Activated CD8-positive, alpha-beta memory T cell treated with anti-CD3 and anti-CD28 coated beads for 36 hours (primary cell): ENCODE measurements at regions not wholly inside any gene's neighbourhood (a gene's known extent, or its start where the extent isn't known, plus 50 kb on each side); places are given as distances from the start of the nearest gene placed in this dataset.

Experiments
- CTCF ChIA-PET: fragments of 350-600 bp; sonication (Branson Sonifier 250); formaldehyde crosslinking; loops from one replicate; lab custom pipeline; 2021; ENCODE audit warnings: antibody characterized with exemption; lab: Charles Lee
- POLR2A ChIA-PET: fragments of 350-600 bp; sonication (Branson Sonifier 250); formaldehyde crosslinking; loops from one replicate; lab custom pipeline; 2021; ENCODE audit warnings: antibody characterized with exemption; lab: Charles Lee

- CTCF ChIA-PET = interaction anchor here (1.0 kb wide), 1 partner anchor 18 kb away, joined by 3 read pairs; no protein-coding TSS in a partner anchor
Measured at GRCh38 chr7:67406976-67407375, 410.3 kb downstream of the TYW1 start.

GRCh38 chr7:67407392-67408071 lies 410.9 kb downstream of the TYW1 start:
- POLR2A ChIA-PET = no interaction called here
- CTCF ChIA-PET = interaction anchor here (1.0 kb wide), 1 partner anchor 17 kb away, joined by 3 read pairs; no protein-coding TSS in a partner anchor

More at GRCh38 chr7:67406976-67407375, 410.3 kb downstream of the TYW1 start:
- POLR2A ChIA-PET = no interaction called here

- POLR2A ChIA-PET = no interaction called here
Measured at GRCh38 chr7:67408109-67408508, 411.5 kb downstream of the TYW1 start.

GRCh38 chr7:67413670-67414069 lies 417.0 kb downstream of the TYW1 start:
- POLR2A ChIA-PET = no interaction called here
- CTCF ChIA-PET = no interaction called here

More at GRCh38 chr7:67408109-67408508, 411.5 kb downstream of the TYW1 start:
- CTCF ChIA-PET = no interaction called here

- ChIA-PET CTCF (no interaction called here), POLR2A (no interaction called here)
Measured at GRCh38 chr7:67414858-67415257, 418.2 kb downstream of the TYW1 start.

- ChIA-PET CTCF (no interaction called here), POLR2A (no interaction called here)
Measured at GRCh38 chr7:67422601-67423000, 426.0 kb downstream of the TYW1 start.

GRCh38 chr7:67423065-67423464 lies 426.4 kb downstream of the TYW1 start:
- POLR2A ChIA-PET = no interaction called here

GRCh38 chr7:67426654-67427053 lies 430.0 kb downstream of the TYW1 start:
- ChIA-PET CTCF (no interaction called here), POLR2A (no interaction called here)

More at GRCh38 chr7:67423065-67423464, 426.4 kb downstream of the TYW1 start:
- CTCF ChIA-PET = no interaction called here

GRCh38 chr7:67429735-67430134 lies 433.1 kb downstream of the TYW1 start:
- CTCF ChIA-PET = no interaction called here

GRCh38 chr7:67432536-67433234 lies 436.1 kb downstream of the TYW1 start:
- ChIA-PET POLR2A (no interaction called here), CTCF (no interaction called here)

More at GRCh38 chr7:67429735-67430134, 433.1 kb downstream of the TYW1 start:
- POLR2A ChIA-PET = no interaction called here

- ChIA-PET CTCF (no interaction called here), POLR2A (no interaction called here)
Measured at GRCh38 chr7:67435894-67436535, 439.4 kb downstream of the TYW1 start.

- ChIA-PET POLR2A (no interaction called here), CTCF (no interaction called here)
Measured at GRCh38 chr7:67438198-67438882, 441.7 kb downstream of the TYW1 start.

- ChIA-PET POLR2A (no interaction called here), CTCF (no interaction called here)
Measured at GRCh38 chr7:67438913-67439505, 442.4 kb downstream of the TYW1 start.

- ChIA-PET POLR2A (no interaction called here), CTCF (no interaction called here)
Measured at GRCh38 chr7:67440321-67440720, 443.7 kb downstream of the TYW1 start.

GRCh38 chr7:67445728-67446127 lies 449.1 kb downstream of the TYW1 start:
- POLR2A ChIA-PET = no interaction called here

GRCh38 chr7:67447297-67447696 lies 450.7 kb downstream of the TYW1 start:
- POLR2A ChIA-PET = no interaction called here
- CTCF ChIA-PET = no interaction called here

More at GRCh38 chr7:67445728-67446127, 449.1 kb downstream of the TYW1 start:
- CTCF ChIA-PET = no interaction called here

GRCh38 chr7:67448271-67448670 lies 451.6 kb downstream of the TYW1 start:
- POLR2A ChIA-PET = no interaction called here
- CTCF ChIA-PET = no interaction called here

- POLR2A ChIA-PET = no interaction called here
- CTCF ChIA-PET = no interaction called here
Measured at GRCh38 chr7:67450171-67450570, 453.5 kb downstream of the TYW1 start.

GRCh38 chr7:67451306-67451705 lies 454.7 kb downstream of the TYW1 start:
- ChIA-PET CTCF (no interaction called here), POLR2A (no interaction called here)
